Caco-2 (cell line): ENCODE measurements at regions not wholly inside any gene's neighbourhood (a gene's known extent, or its start where the extent isn't known, plus 50 kb on each side); places are given as distances from the start of the nearest gene placed in this dataset.

Experiments used
- BruUV-seq: library from RNA; stranded (reverse); fragments of 400-500 nt; replicated peaks from 2 replicates; lab custom pipeline; 2021; lab: Mats Ljungman, UMichigan
- CTCF ChIA-PET: fragments of 300-600 bp; sonication (Branson Sonifier 250); formaldehyde crosslinking; loops from one replicate; lab custom pipeline; 2022; ENCODE audit warnings: antibody characterized with exemption; lab: Charles Lee
- POLR2A ChIA-PET: fragments of 300-600 bp; sonication (Branson Sonifier 250); formaldehyde crosslinking; loops from one replicate; lab custom pipeline; 2022; ENCODE audit warnings: antibody characterized with exemption; lab: Charles Lee
- DNase-seq, 2 experiments: peaks; one replicate each; pipeline versions ENCODE4 v3.0.0 to v3.0.0-alpha.2; 2020 to 2022
- H3K27me3 ChIP-seq: replicated peaks from 2 replicates; pipeline ENCODE4 v1.6.0; 2011; ENCODE audit warnings: low read length; ENCODE audit not compliant: control insufficient read depth, insufficient read depth
- H3K36me3 ChIP-seq: 2 replicates; pipeline ENCODE4 v1.5.1; 2011; ENCODE audit warnings: low read length; ENCODE audit not compliant: control insufficient read depth, insufficient read depth
- H3K4me1 ChIP-seq: fragments of 250-450 bp; sonication (Bioruptor Pico); 2 replicates; pipeline ENCODE4 v1.5.1; 2020; ENCODE audit warnings: mild to moderate bottlenecking
- H3K4me3 ChIP-seq: 2 replicates; pipeline ENCODE4 v1.5.1; 2011; ENCODE audit warnings: low read depth, mild to moderate bottlenecking, control low read depth, low read length
- H3K9me3 ChIP-seq: fragments of 250-450 bp; sonication (Bioruptor Pico); 2 replicates; pipeline ENCODE4 v1.5.1; 2020; ENCODE audit warnings: mild to moderate bottlenecking, moderate library complexity
- H3K27ac Mint-ChIP-seq: one replicate; pipeline ENCODE4 v1.8.0; 2022; ENCODE audit warnings: mixed read lengths; ENCODE audit not compliant: unreplicated experiment
- H3K27me3 Mint-ChIP-seq: one replicate; pipeline ENCODE4 v1.8.0; 2022; ENCODE audit warnings: mixed read lengths; ENCODE audit not compliant: insufficient read depth, unreplicated experiment
- H3K36me3 Mint-ChIP-seq: one replicate; pipeline ENCODE4 v1.8.0; 2022; ENCODE audit warnings: mild to moderate bottlenecking, mixed read lengths; ENCODE audit not compliant: insufficient read depth, unreplicated experiment
- H3K4me1 Mint-ChIP-seq: one replicate; pipeline ENCODE4 v1.8.0; 2022; ENCODE audit warnings: low read depth, mixed read lengths; ENCODE audit not compliant: unreplicated experiment
- H3K4me3 Mint-ChIP-seq: one replicate; pipeline ENCODE4 v1.8.0; 2022; ENCODE audit warnings: mild to moderate bottlenecking, moderate library complexity, mixed read lengths; ENCODE audit not compliant: unreplicated experiment
- H3K9me3 Mint-ChIP-seq: one replicate; pipeline ENCODE4 v1.8.0; 2022; ENCODE audit warnings: mixed read lengths; ENCODE audit not compliant: unreplicated experiment
- intact Hi-C: fragments of 100-400 bp; cut with micrococcal nuclease; formaldehyde crosslinking; loops from one replicate; pipeline ENCODE4 v1.10.0; 2022; ENCODE audit not compliant: unreplicated experiment
- TF ChIP-seq, protein P1 (sequence below), 2 experiments: fragments of 200-600 bp in 1 of 2; IDR thresholded peaks; 1 replicate in 1 of 2; 2 replicates in 1 of 2; pipeline versions ENCODE4 v1.5.1 to v1.8.0; 2011 to 2022; ENCODE audit warnings: antibody characterized with exemption in 1 of 2, control low read depth in 1 of 2, inconsistent platforms in 1 of 2, low read depth in 1 of 2, low read length in 1 of 2, mild to moderate bottlenecking in 1 of 2, moderate library complexity in 1 of 2; ENCODE audit not compliant: insufficient read depth in 1 of 2, severe bottlenecking in 1 of 2, unreplicated experiment in 1 of 2

GRCh38 chr1:234845836-234846235, 235.9 kb upstream of the IRF2BP2 start:
- Histone ChIP-seq H3K4me3 (no peak overlapping the region), H3K9me3 (no peaks in the 10 kb centered on the region), H3K27me3 (no peaks in the 10 kb centered on the region), H3K36me3 (no peaks in the 10 kb centered on the region), H3K4me1 (no peaks in the 10 kb centered on the region)
- intact Hi-C loops, result no loop called here
- no peak for DNase-seq
- H3K27ac Mint-ChIP-seq, result no peak overlapping the region
- POLR2A ChIA-PET, result no interaction called here
- no peaks in the 10 kb centered on the region for H3K36me3 Mint-ChIP-seq
- H3K4me1 Mint-ChIP-seq, result no peaks in the 10 kb centered on the region
- TF ChIP-seq, protein P1, sequence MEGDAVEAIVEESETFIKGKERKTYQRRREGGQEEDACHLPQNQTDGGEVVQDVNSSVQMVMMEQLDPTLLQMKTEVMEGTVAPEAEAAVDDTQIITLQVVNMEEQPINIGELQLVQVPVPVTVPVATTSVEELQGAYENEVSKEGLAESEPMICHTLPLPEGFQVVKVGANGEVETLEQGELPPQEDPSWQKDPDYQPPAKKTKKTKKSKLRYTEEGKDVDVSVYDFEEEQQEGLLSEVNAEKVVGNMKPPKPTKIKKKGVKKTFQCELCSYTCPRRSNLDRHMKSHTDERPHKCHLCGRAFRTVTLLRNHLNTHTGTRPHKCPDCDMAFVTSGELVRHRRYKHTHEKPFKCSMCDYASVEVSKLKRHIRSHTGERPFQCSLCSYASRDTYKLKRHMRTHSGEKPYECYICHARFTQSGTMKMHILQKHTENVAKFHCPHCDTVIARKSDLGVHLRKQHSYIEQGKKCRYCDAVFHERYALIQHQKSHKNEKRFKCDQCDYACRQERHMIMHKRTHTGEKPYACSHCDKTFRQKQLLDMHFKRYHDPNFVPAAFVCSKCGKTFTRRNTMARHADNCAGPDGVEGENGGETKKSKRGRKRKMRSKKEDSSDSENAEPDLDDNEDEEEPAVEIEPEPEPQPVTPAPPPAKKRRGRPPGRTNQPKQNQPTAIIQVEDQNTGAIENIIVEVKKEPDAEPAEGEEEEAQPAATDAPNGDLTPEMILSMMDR (IDR thresholded peaks at IDR 0.05; ENCODE audit: insufficient read depth in 1 of 2, low read depth in 1 of 2, low read length in 1 of 2, severe bottlenecking in 1 of 2, unreplicated experiment in 1 of 2), result no peak
- CTCF ChIA-PET, result no interaction called here
- no TSS peak for BruUV-seq
- no peaks in the 10 kb centered on the region for H3K27me3 Mint-ChIP-seq
- H3K9me3 Mint-ChIP-seq, result peaks cover 11% of the 10 kb centered on the region
- H3K4me3 Mint-ChIP-seq, result no peak overlapping the region

DNA sequence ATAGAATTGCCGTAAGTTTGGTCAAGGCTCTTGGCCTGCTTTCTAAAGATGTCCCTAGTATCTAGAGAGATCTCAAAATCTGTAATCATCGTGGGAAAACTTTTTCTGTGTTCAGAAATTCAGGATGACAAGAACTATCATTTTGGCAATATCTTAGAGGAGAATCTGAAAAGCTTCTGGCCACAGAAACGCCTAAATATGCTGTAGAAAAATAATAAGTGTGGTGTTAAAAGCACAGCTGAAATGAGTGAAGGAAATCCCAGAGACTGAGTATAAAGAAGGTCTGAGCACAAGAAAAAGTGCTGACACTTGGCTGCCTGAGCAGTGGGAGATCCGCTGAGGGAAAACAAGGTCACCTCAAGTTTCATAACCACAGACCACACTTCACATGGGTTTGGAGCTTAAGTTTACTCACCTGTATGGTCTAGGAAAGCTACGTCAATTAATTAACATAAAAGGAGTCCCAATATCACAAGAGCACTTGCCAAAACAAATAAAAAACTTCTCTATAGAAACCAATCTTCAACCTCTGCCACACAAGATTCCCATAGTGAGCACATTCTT, 235.2 kb upstream of the IRF2BP2 start:
- no peaks in the 10 kb centered on the region for H3K27me3 Mint-ChIP-seq
- intact Hi-C loops, result no loop called here
- no peaks in the 10 kb centered on the region for H3K4me1 Mint-ChIP-seq
- POLR2A ChIA-PET, result no interaction called here
- no peak overlapping the region for H3K4me3 Mint-ChIP-seq
- H3K9me3 Mint-ChIP-seq, result peaks cover 11% of the 10 kb centered on the region
- no TSS peak for BruUV-seq
- TF ChIP-seq, protein P1 (IDR thresholded peaks at IDR 0.05; ENCODE audit: insufficient read depth in 1 of 2, low read depth in 1 of 2, low read length in 1 of 2, severe bottlenecking in 1 of 2, unreplicated experiment in 1 of 2), result no peak
- no peaks in the 10 kb centered on the region for H3K27me3 ChIP-seq
- no peaks in the 10 kb centered on the region for H3K4me1 ChIP-seq
- DNase-seq, result no peak
- H3K36me3 ChIP-seq, result no peaks in the 10 kb centered on the region
- H3K4me3 ChIP-seq, result no peak overlapping the region
- CTCF ChIA-PET, result no interaction called here
- H3K9me3 ChIP-seq, result no peaks in the 10 kb centered on the region
- no peaks in the 10 kb centered on the region for H3K36me3 Mint-ChIP-seq
- H3K27ac Mint-ChIP-seq, result no peak overlapping the region

DNA sequence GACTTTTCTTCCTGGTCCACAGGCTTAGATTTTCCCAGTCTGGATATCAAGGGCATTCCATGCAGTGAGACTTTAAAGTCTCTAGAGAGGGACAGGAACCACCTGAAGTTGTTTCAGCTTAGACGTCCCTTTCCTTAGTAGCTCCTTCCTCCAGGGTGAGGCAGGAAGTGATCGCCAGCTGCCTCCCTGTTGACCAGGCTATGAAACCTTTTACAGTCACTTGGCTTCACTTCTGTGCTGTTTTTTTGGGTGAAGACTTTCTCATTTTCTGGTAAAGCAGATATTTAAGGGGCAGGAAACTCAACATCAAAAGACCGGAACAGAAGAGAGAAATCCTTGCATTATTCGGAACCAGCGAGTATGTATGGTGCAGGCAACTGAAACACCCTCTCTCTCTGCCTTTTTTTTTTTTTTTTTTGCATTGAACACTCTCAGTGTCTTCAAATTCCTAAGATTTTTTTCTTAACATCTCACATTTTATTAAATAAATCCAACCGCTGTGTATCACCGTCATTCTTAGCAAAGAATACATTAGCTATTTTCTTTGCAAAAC, 234.6 kb upstream of the IRF2BP2 start:
- no peak for DNase-seq
- Mint-ChIP-seq H3K27me3 (no peaks in the 10 kb centered on the region), H3K4me1 (no peaks in the 10 kb centered on the region), H3K9me3 (peaks cover 11% of the 10 kb centered on the region), H3K4me3 (no peak overlapping the region), H3K27ac (no peak overlapping the region), H3K36me3 (no peaks in the 10 kb centered on the region)
- intact Hi-C loops, result no loop called here
- no peak overlapping the region for H3K4me3 ChIP-seq
- ChIA-PET CTCF (no interaction called here), POLR2A (no interaction called here)
- no TSS peak for BruUV-seq
- no peaks in the 10 kb centered on the region for H3K36me3 ChIP-seq
- H3K4me1 ChIP-seq, result no peaks in the 10 kb centered on the region
- no peaks in the 10 kb centered on the region for H3K9me3 ChIP-seq
- TF ChIP-seq, protein P1 (IDR thresholded peaks at IDR 0.05; ENCODE audit: insufficient read depth in 1 of 2, low read depth in 1 of 2, low read length in 1 of 2, severe bottlenecking in 1 of 2, unreplicated experiment in 1 of 2), result no peak
- H3K27me3 ChIP-seq, result no peaks in the 10 kb centered on the region
